Stimulated activated CD8-positive, alpha-beta memory T cell treated with anti-CD3 and anti-CD28 coated beads, Interleukin-7, amount 100 ng/mL, for 24 hours (primary cell): ENCODE measurements at regions not wholly inside any gene's neighbourhood (a gene's known extent, or its start where the extent isn't known, plus 50 kb on each side); places are given as distances from the start of the nearest gene placed in this dataset.

Source experiments
- DNase-seq: peaks from one replicate; pipeline ENCODE4 v3.0.0-alpha.2; 2020; ENCODE audit warnings: low read depth

DNA sequence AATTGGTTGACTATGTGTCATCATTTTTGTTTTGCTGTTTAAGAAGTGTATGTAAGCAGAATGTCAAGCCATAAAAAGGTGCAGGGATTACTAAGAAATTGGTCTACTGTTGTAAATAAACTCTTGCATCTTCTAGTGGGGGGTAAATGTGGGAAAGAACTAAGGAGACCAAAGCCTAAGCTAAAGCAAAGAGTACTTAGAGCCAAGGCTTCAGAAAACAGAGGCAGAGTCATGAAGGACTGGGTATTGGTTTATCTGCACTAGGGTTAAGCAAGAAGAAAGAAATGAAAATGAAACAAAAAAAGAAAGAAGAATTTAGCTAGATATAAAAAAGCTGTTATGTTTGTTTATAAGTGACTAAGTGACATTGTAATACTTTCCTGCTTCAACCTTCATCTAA, 628.1 kb downstream of the METTL15 start:
- DNase-seq: no peak

DNA sequence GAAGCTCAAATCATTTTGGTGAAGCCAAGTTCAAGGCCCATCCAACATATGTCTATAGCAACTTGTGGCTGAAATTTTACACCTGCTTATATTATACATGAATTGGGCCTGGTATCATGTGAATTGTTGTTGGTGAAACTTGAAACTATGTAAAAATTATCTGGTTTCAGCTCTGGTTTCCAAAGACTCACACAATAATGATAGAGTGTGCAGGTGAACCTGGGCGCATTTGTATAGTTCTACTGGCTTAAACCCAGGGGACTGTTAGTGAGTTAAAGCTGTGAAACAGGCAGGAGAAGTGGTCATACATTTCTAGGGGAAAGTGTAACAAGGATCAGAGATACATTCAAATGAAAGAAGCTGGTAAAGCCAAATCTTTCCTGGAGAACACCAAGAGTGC, 627.3 kb downstream of the METTL15 start:
- DNase-seq: no peak

DNA sequence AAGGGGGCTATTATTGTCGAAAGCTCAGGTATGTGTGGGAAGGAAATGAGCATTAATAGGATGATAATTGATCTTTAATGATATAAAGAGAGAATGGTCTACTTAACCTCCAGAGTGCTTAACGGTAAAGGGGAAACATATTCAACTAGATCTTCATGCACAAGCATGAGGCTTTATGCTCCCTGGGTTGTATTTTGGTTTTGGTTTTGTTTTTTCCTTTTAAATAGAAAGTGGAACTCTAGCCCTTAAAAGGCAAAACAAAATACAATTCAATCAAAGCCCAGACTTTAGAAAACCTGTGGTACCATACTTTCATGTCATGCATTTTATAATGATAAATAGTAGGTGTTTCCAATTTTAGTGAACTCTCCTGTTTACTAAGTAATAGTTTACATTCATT, 622.7 kb downstream of the METTL15 start:
- DNase-seq: no peak

DNA sequence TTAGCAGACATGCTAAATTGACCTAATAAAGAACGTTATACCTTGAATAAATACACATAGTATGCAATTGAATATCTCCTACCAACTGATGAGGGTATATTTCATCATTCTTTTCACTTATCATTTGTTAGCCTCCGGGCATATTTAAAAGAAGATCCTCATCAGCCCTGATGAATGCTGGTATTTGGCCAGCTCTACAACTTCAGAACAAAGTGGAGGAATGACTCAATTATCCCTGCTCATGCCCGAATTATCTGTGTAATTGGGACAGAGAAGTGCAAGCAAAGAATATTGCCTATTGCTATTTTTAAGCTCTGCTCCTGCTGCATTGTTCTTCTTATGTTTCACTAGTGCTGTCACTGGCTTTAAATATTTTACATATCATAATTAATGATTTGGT, 622.1 kb downstream of the METTL15 start:
- no peak for DNase-seq

DNA sequence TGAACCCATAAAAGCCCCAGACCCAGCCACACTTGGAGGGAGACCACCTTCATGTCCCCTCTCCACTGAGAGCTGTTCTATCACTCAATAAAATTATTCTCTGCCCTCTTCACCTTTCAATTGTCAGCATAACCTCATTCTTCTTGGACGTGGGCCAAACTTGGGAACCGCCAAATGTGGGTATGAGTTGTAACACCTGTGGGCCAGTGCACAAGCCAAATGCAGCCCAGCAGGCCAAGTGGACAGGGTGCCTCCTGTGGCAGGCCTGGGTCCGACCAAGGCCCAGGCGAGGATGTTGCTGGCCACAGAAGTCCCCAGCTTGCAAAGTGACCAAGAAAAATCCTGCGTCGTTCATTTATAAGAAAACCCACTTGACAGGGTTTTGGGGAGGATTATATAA, 621.2 kb downstream of the METTL15 start:
- DNase-seq: no peak

DNA sequence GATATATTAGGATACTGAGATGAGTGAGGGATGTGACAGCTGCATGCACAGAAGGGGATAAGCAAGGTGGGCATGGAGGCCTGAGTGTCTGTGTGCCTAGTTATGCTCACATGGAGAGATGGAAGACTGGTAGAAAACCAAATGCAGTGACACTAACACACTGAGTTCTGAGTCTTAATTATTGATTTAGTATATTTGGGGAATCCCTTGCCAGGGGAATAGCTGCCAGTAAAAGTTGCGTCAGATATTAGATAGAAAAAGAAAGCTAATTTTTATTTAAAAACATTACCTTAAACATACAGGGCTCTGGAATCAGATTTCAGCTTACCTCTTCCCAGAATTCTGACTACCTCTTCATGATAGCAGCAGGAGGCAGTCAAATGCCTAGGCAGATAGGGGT, 620.5 kb downstream of the METTL15 start:
- no peak for DNase-seq

DNA sequence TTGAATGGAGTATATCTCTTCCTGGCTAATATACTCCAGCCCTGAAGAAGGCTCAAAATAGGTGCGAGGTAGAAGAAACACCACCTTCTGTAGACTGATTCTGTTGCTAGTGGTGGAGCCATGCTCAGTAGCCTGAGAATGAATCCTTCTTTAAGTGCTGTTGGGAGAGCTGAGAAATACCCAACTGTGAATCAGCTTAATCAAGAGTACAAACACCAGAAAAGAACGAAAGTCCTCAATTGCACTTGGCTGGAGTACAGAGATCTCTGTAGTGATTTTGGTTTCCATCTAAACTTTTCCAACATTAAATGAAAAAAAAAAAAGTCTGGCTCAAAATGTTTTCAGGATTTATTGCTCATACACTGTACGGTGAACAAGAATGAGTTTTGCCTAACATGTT, 619.1 kb downstream of the METTL15 start:
- no peak for DNase-seq

DNA sequence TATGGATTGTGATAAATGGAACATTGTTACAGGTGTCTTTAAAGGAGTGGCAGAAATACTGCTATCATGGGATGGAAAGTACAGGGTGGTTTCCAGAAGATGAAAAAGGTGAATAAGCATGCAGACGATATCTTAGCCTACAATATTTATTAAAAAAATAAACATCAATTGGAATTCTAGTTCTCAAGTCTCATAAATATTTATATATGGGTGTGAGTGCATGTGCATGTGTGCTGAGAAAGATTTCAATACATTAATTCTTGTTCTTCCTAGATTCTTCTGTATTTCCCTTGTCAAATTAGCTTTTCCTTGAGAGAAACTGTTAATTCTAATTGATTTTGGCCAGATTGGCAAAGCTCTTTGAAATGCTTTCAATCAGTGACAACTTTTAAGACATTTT, 618.2 kb downstream of the METTL15 start:
- DNase-seq: no peak

DNA sequence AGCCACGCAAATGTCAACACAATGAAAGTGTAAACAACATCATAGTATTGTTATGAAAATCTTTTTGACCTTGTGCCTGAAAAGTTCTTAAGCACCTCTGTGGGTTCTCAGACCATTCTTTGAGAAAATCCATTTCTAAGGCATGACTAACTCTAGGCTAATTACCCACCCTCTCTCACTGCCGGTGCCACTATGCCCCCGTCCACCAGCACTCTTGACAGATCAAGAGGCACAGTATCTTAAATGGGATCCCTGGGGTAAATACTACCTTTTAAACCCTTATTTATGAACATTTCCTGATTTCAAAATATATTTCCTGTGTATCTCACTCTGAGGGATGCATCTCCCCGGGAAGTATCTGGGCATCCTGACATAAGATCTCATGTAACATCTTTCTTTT, 607.5 kb downstream of the METTL15 start:
- DNase-seq: no peak

DNA sequence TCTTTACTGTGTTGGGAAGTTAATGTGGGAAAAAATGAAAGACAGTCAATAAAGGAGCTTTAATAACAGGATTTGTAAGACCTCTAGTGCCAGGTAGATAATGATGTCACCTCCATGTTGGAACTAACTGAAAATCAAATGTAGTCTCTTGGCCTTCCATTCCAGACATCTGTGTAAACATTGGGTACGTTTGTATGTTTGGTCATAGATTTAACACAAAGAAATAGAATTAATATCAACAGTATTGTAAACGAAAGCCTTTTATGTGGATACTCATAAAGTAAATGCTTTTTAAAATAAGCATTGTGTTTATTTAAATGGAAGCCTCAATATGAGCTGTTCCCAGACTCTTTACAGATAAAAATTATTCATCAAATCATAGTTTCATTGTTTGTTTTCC, 605.7 kb downstream of the METTL15 start:
- no peak for DNase-seq

DNA sequence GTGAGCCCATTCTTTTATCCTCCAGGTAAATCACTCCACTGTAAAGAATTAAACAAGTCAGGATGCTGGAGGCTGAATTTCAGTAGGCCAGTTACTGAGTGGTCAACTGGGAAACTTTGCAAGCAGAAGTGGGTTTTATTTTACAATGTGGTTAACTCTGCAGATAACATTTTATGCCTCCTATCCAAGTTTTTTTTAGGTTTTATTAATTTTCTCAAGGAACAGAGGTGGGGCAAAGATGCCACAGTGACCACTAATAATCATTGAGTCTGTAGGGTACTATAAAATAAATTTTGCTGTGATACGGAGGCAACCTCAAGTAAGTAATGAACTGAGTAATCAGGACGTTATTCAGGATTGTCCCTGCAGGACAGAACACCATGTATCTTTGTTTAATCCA, 599.9 kb downstream of the METTL15 start:
- DNase-seq: no peak

DNA sequence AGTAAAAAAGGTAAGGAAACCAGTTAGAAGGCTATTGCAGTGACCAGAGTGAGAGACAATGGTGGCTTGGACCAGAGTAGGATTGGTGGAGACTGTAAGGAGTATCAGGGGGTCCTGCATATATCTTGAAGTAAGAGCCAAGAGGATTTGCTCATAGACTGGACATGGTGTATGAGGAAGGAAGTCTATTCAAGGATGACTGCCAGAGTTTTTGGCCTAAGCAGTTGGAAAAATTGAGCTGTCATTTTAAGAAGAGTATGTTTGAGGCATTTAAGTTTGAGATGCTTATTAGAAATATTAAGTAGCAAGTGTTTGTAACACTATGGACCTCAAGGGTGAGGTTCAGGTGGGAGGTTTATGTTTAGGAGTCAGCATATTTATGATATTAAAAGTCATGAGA, 596.6 kb downstream of the METTL15 start:
- DNase-seq: no peak

DNA sequence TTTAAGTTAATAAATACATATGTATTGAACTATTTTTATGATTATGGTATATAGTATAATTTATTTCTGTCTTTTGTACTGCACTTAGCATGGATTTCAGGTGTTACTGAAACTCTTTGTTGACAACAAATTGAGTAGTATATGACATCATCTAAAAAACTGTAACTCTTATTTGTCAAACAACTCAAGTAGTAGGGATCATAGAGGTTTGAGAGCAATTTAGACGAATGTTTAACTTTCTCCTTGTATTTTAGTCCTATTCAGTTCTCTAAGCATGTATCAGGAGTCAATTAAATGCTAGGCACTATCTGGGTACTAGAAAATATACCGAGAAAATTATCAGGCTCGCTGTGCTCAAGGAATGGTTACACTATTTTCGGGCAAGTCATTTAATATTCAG, 595.2 kb downstream of the METTL15 start:
- DNase-seq: no peak

DNA sequence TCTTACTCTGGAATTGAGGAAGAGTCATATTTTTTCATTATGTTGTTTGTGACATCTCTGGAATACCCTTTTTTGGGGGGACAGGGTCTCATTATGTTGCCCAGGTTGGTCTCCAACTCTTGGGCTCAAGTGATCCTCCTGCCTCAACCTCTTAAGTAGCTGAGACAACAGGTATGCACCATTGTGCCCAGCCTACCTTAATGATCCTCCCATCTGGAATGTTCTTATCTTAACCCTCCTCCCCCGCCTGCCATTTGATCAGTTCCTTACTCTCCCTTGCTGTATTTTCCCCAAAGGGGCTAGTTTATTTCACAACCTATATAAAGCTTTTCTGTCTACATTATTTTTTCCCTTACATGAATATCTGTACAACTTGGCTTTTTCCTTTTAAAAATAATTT, 594.7 kb downstream of the METTL15 start:
- no peak for DNase-seq

DNA sequence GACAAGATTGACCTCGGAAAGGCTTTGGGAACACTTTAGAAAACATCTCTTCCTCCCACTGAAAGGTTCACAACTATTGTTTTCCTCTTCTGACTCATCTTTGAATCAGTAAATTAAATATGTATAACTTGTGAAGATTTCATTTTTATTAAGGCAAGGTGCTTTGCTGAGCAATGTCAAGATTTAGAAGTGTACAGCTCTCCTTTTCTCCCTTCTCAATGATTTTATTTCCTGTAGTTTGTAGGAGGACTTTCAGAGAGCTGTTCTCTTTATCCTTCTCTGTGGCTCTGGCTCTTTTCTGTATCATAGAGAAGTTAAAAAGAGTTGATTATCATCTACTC, 594.2 kb downstream of the METTL15 start:
- no peak for DNase-seq

DNA sequence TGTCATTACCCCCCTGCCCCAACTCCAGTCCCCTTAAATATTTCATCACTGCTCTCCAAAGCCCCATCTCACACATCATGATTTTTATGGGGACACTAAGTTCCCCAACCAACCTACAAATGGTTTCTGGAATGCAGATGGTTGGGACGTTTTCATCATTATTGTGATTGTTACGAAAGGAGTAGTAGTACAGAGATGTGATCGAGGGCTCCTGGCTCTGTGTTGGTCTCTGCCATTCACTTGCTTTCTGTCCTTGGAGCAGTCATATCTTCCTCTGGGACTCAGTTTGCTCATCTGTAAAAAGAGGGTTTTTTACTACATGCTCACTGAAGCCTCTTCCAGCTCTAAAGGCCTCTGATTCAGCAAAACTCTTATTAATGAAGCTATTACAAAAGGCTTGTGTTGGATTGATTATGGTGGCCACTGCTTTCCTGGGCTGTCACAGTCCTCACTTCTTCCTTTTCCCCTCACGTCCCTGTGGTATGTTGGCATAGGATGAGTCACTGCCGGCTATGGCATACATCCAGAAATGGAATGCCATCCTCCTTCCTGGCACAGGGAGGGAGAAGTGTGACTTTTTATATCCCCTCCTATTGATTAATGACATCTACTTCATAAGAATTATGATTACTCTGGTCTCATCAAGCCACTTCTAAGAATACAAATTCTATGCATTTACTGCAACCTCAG, 593.7 kb downstream of the METTL15 start:
- no peak for DNase-seq

DNA sequence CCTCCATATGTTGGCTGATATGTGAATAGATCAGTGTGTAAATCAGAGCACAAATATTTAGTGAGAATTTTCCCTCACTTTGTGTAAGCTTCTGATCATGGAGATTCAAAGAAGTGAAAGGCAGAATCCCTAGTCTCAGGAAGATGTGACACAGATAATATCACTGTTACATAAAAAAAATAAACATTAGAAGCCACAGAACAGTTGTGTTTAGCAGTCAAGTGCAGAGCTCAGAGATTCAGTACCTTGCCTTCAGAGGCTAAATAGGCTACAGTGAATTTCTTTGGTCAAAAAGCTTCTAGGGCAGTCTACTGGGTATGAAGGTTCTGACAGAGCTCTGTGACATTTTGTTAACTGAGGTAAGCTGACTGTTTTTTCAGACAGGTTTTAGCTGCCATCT, 591.5 kb downstream of the METTL15 start:
- no peak for DNase-seq

DNA sequence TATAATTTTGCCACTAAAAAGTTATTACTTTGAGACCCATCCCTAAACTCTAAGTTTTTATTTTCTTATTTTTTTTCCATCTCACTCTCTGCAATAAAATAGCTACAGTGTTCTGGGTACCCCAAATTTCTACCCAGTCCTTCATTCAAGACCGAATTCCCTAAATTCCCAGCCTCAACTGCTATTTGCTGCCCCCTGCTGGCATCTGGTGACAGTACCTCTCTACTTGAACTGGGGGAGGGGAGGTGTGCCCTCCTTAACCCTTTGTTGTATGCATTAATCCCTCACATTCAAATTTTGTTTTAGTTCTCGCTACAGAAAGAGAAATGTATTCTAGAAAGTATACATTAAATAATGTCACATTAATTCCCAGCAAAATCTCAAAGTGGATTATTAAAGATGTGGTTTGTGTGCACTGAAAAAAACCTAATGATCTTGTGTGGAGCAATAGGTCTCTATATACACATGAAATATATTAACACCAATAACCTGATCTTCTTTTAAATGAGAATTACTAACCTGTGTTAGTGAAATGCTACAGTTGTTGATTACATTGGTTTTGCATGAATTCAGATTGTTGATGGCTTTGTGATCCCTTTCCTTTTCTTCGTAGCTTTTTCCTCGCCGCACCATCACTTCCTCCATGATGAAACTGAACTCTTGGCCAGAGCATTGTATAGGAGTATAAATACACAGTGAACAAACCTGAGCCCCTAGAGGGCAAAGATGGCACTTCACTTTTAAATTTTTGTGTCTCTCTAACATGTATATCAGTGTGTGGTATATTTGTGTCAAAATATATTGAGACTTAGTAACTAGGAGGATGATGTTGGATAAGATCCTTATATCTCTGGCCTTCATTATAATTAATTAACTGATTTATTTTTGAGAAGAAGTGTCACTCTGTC, 590.0 kb downstream of the METTL15 start:
- DNase-seq: no peak

DNA sequence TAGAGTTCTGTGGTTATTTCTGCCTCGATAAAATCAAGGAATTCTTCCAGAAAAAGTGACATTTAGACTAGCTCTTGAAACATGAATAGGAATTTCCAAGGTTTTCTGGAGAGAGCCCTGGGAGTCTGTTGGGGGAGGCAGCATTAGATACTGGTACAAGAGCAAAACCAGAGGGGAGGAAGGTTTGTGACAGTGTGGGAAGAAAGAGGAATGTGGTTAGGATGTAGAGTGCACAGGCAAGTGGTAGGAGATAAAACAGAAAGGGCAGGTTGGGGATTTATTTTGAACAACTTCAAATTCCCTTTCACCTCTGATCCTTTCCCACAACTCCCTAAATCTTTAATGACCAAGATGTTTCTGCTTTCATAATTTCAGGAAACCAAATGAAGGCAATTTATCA, 588.4 kb downstream of the METTL15 start:
- no peak for DNase-seq

DNA sequence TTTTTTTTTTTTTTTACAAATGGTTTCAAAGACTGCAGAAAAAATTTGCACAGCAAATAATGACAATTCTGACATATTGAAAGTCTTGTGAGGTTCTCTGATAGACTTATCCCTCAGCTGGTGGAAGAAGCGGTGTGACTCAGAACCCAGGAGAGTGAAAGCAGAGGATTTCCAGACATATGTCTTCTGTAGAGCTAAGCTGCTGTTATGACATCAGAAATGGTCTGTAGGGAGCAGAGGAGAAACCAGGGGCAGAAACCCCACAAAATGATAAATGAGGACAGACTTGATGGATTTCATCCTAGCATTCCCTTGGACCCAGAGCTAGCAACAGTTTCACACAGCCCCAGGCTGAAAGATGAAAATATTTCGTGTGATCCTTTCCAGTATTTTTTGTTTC, 582.6 kb downstream of the METTL15 start:
- DNase-seq: no peak

DNA sequence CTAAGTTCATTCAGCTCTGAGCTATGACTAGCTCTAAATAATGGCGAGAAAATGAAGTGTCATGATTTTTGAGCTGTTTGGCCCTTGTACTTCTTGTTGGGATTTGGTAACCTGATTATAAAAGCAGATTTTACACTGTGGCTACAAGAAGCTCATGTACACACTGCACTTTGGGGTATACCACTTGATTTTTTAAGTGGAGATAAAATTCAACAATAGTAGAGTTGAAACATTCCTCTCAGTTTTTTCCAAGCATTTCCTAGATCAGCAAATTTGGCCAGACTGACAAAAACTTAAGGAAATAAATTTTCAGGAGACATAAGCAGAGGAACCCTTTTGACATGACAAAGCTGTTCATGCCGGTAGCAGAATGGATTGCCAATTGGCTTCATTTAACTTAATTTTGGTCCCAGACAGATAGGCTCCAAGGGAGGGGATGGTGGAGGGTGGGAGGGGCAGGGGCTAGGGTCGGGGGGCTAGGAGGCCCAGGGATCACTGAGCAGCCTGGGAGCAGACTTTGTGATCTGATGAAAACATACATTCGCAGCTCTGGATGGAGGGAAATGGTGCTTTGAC, 575.9 kb downstream of the METTL15 start:
- no peak for DNase-seq

DNA sequence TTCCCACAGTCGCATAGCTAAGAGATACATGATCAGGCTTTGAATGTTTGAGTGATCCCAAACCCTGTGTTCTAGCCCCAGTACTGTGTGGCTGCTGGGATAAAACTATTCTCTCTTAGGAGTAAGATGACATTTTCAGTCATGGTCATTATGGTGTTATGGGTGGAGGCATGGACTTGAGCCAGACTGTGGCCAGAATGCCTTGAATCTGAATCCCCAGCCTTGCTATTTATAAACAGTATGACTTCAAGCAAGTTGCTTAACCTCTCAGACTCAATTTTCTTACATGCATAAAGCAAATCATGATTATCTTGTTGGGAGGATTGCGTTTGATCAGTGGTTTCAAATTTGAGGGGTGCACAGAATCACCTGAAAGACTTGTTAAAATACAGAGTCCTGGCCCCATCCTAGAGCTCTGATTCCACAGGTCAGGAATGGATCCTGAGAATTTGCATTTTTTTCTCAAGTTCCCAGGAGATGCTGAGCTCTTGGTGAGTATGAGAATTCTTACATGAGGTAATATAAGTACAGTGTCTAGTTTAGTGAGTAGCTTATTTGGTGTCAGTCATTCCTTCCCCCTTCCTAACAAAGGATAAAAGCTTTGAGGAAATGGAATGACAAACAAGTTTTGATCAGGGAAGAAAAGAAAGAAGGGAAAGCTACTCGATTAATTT, 571.7 kb downstream of the METTL15 start:
- DNase-seq: no peak

DNA sequence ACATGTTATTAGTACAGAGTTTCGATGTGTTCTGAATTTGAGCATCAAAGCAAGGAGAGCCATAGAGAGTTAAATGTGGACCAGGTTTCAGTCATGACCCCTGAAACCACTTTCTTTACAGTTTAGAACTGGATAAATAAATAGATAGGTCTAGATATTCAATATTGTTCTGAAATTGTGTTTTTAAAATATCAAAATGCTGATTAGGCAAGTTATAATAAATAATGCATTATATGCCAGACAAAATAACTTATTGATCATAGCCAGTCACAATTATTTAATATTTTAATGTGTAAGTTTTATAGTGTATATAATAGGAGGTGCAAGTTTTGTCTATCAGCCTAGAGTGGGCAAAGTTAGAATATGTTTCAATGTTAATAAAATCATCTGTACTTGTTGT, 569.5 kb downstream of the METTL15 start:
- no peak for DNase-seq
